ENCODE measurements at regions not wholly inside any gene's neighbourhood (a gene's known extent, or its start where the extent isn't known, plus 50 kb on each side); places are given as distances from the start of the nearest gene placed in this dataset.

DNA sequence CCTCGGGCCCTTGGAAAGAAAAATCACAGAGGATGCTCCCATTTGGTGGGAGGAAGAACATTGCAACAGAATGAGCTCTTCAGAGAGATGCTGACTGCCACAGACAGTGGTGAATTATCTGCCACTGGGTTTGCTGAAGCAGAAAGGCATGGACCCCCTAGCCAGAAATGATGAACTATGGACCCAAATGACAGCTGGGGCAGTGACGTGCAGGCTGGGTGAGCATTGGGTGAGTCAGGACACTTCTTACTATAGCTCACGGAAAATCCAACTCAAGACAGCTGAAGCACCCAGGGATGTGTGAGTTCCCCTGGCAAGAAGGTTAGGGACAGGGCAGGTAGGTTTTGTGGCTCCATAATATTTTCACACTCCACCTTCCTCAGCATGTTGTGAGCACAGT is 993.2 kb downstream of the BCL11B start:
- H3K27me3 Mint-ChIP-seq (ENCODE audit: insufficient read depth): no peaks in the 10 kb centered on the region
- H3K4me1 Mint-ChIP-seq (ENCODE audit: low read depth): no peaks in the 10 kb centered on the region
- H3K4me3 Mint-ChIP-seq: no peak overlapping the region
- H3K9me3 Mint-ChIP-seq: peaks cover 65% of the 10 kb centered on the region
- H3K36me3 Mint-ChIP-seq (ENCODE audit: low read depth): no peaks in the 10 kb centered on the region; the same call in none of the 2 replicates
- TF ChIP-seq, protein P1, sequence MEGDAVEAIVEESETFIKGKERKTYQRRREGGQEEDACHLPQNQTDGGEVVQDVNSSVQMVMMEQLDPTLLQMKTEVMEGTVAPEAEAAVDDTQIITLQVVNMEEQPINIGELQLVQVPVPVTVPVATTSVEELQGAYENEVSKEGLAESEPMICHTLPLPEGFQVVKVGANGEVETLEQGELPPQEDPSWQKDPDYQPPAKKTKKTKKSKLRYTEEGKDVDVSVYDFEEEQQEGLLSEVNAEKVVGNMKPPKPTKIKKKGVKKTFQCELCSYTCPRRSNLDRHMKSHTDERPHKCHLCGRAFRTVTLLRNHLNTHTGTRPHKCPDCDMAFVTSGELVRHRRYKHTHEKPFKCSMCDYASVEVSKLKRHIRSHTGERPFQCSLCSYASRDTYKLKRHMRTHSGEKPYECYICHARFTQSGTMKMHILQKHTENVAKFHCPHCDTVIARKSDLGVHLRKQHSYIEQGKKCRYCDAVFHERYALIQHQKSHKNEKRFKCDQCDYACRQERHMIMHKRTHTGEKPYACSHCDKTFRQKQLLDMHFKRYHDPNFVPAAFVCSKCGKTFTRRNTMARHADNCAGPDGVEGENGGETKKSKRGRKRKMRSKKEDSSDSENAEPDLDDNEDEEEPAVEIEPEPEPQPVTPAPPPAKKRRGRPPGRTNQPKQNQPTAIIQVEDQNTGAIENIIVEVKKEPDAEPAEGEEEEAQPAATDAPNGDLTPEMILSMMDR (IDR thresholded peaks at IDR 0.05): no peak
- no peak for DNase-seq
- H3K27ac Mint-ChIP-seq: no peak overlapping the region

DNA sequence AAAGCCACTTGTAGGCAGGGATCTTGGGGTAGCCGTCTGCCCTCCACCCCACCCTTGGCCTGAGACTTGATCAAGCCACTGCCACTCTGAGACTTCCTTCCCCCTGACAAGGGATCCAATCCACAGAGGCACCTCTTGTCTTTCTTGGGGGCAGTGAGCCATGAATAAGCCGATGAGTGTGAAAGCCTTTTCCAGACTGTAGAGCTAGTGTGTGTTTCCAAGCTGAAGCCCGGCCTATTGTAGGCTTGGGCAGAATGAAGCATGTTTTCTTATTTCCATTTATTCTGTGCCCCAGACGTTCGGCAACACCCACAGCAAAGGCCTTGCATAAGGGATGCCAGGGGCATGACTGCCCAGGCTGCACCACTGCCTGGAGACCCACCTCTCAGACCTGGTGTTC is 991.6 kb downstream of the BCL11B start:
- Mint-ChIP-seq H3K4me1 (ENCODE audit: low read depth) (no peaks in the 10 kb centered on the region), H3K36me3 (ENCODE audit: low read depth) (no peaks in the 10 kb centered on the region; the same call in 1 of the 2 replicates), H3K4me3 (no peak overlapping the region), H3K27ac (no peak overlapping the region), H3K27me3 (ENCODE audit: insufficient read depth) (no peaks in the 10 kb centered on the region), H3K9me3 (peaks cover 52% of the 10 kb centered on the region)
- DNase-seq: no peak
- TF ChIP-seq, protein P1 (IDR thresholded peaks at IDR 0.05): no peak

DNA sequence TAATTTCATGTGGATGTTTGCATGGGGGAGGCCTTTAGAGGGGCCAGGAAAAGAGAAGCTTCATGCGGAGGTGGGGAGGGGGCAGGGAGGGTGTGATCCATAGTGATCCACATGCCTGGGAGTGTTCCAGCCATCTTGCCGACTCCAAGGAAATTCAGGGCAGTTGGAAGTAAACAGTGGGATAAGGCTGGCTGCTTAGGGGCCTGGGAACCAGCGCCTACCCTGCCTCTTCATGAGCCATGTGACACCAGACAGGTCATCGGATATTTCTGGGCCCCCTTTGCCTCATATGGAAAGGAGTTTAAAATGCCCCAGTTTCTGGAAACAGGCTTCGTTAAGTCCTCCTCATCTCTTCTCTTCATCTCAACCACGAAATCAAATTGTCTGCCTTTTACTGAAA is 983.2 kb downstream of the BCL11B start:
- no peaks in the 10 kb centered on the region for H3K4me1 Mint-ChIP-seq (ENCODE audit: low read depth)
- no peak overlapping the region for H3K4me3 Mint-ChIP-seq
- TF ChIP-seq, protein P1 (IDR thresholded peaks at IDR 0.05): no peak

DNA sequence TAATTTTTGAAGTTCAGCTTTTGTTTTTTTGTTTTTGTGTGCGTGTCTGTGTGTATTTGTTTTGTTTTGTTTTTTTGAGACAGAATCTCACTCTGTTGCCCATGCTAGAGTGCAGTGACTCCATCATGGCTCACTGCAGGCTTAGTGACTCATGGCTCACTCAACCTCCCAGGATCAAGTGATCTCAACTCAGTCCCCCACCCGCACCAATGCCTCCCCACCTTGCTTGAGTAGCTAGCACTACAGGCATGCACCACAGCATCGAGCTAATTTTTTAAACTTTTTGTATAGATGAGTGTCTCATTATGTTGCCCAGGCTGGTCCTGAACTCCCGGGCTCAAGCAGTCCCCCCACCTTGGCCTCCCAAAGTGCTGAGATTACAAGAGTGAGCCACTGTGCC is 981.4 kb downstream of the BCL11B start:
- H3K4me3 Mint-ChIP-seq: no peak overlapping the region
- TF ChIP-seq, protein P1 (IDR thresholded peaks at IDR 0.05): no peak
- no peak overlapping the region for H3K27ac Mint-ChIP-seq
- H3K27me3 Mint-ChIP-seq (ENCODE audit: insufficient read depth): no peaks in the 10 kb centered on the region
- DNase-seq: no peak
- no peaks in the 10 kb centered on the region for H3K4me1 Mint-ChIP-seq (ENCODE audit: low read depth)
- H3K36me3 Mint-ChIP-seq (ENCODE audit: low read depth): no peaks in the 10 kb centered on the region; the same call in 1 of the 2 replicates
- peaks cover 68% of the 10 kb centered on the region for H3K9me3 Mint-ChIP-seq

More for the DNA sequence above, 983.2 kb downstream of the BCL11B start:
- Mint-ChIP-seq H3K36me3 (ENCODE audit: low read depth) (no peaks in the 10 kb centered on the region; the same call in 1 of the 2 replicates), H3K9me3 (peaks cover 68% of the 10 kb centered on the region), H3K27ac (no peak overlapping the region), H3K27me3 (ENCODE audit: insufficient read depth) (no peaks in the 10 kb centered on the region)
- DNase-seq: no peak

DNA sequence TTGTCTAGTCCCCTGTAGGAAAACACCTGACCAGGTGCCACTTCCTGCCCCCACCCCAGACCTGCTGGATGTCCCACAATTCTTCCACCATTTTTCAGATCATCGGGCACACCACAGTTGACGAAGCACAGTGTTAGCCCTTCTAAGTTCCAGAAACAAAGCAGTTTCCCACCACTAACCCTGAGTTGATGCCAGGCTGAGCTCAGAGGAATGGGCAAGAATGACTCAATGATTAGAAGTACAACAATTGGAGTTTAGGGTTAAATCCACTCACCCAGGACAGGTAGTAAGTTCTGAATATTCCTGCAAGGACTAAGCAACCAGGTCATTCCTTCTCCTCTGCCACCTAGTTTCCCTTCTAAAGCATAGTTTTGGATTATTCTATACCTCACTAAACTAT is 979.8 kb downstream of the BCL11B start:
- Mint-ChIP-seq H3K27me3 (ENCODE audit: insufficient read depth) (no peaks in the 10 kb centered on the region), H3K4me1 (ENCODE audit: low read depth) (no peaks in the 10 kb centered on the region), H3K9me3 (peaks cover 65% of the 10 kb centered on the region), H3K4me3 (no peak overlapping the region), H3K36me3 (ENCODE audit: low read depth) (no peaks in the 10 kb centered on the region; the same call in 1 of the 2 replicates), H3K27ac (no peak overlapping the region)
- TF ChIP-seq, protein P1 (IDR thresholded peaks at IDR 0.05): no peak
- no peak for DNase-seq

DNA sequence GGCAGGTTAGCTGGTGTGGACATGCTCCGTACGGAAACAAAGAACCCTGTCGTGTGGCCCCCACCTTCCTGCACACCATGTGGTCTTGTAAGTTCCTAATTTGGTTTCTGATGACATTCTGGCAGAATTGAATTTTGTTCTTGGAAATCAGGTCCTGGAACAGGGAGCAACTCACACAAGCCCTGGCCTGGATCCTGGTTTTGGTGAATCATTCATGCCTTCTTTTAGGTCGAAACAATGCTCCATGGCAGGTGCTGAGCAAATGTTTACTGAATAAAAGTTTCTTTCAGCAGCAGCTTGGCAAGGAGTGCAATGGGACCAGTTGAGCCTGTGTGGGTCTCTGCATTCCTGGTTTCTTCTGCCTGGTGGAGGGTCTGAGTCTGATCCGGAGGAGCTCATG is 978.4 kb downstream of the BCL11B start:
- peaks cover 60% of the 10 kb centered on the region for H3K9me3 Mint-ChIP-seq
- no peak for DNase-seq
- no peak overlapping the region for H3K27ac Mint-ChIP-seq
- H3K36me3 Mint-ChIP-seq (ENCODE audit: low read depth): no peaks in the 10 kb centered on the region; the same call in 1 of the 2 replicates
- no peaks in the 10 kb centered on the region for H3K27me3 Mint-ChIP-seq (ENCODE audit: insufficient read depth)
- no peak overlapping the region for H3K4me3 Mint-ChIP-seq
- TF ChIP-seq, protein P1 (IDR thresholded peaks at IDR 0.05): no peak
- no peaks in the 10 kb centered on the region for H3K4me1 Mint-ChIP-seq (ENCODE audit: low read depth)
